ENCODE measurements at regions not wholly inside any gene's neighbourhood (a gene's known extent, or its start where the extent isn't known, plus 50 kb on each side); places are given as distances from the start of the nearest gene placed in this dataset.

- Histone ChIP-seq H3K27ac (ENCODE audit: extremely low read depth, low read depth, low read length) (no peak overlapping the region), H3K9ac (ENCODE audit: insufficient read depth in 1 of 2, low read depth in 2 of 2, low read length in 2 of 2) (no peak overlapping the region), H3K9me1 (ENCODE audit: control insufficient read depth, insufficient read depth, low read length) (no peaks in the 10 kb centered on the region), H3K9me3 (replicated peaks; ENCODE audit: control insufficient read depth, insufficient read depth, low read depth, low read length) (no peaks in the 10 kb centered on the region), H3K27me3 (ENCODE audit: control insufficient read depth in 2 of 2, insufficient read depth in 2 of 2, low read length in 2 of 2) (no peaks in the 10 kb centered on the region), H3K4me2 (ENCODE audit: insufficient read depth, low read length) (no peak overlapping the region), H3K36me3 (ENCODE audit: control insufficient read depth, insufficient read depth, low read length) (no peaks in the 10 kb centered on the region), H3K79me2 (ENCODE audit: control insufficient read depth, insufficient read depth, low read length) (no peaks in the 10 kb centered on the region), H2AFZ (ENCODE audit: low read depth, low read length) (no peak overlapping the region), H3K4me1 (replicated peaks in 1 of 2; ENCODE audit: control insufficient read depth in 2 of 2, insufficient read depth in 2 of 2, low read length in 2 of 2) (no peaks in the 10 kb centered on the region), H4K20me1 (replicated peaks; ENCODE audit: control insufficient read depth, insufficient read depth, low read length) (no peaks in the 10 kb centered on the region), H3K4me3 (no peak overlapping the region)
- ATAC-seq = no peak
- intact Hi-C loops (cut with micrococcal nuclease) = no loop called here
- ChIA-PET CTCF (ENCODE audit: low intra/inter-chr PET ratio) (no interaction called here), POLR2A (no interaction called here)
- no peak for FAIRE-seq
- in situ Hi-C loops (cut with MboI) = no loop called here
- BruUV-seq (replicated peaks) = no TSS peak
- WGBS (ENCODE audit: insufficient coverage, low coverage, missing lambda C conversion rate) = 0% methylated on average over 1 of the region's 1 CpG
- DNase-seq (ENCODE audit: extremely low read depth in 1 of 4, low spot score in 3 of 4) = no peak
- TF ChIP-seq ZNF232 (CRISPR knock-in tag; IDR thresholded peaks at IDR 0.05) (no peak), NCOA6 (IDR thresholded peaks at IDR 0.05) (no peak), JUN (IDR thresholded peaks at IDR 0.05; ENCODE audit: borderline replicate concordance, low read depth, low read length) (no peak), JUN (CRISPR knock-in tag; IDR thresholded peaks at IDR 0.05; ENCODE audit: borderline replicate concordance) (no peak), MIER1 (IDR thresholded peaks at IDR 0.05; ENCODE audit: low read depth) (no peak), ZNF282 (CRISPR knock-in tag; IDR thresholded peaks at IDR 0.05) (no peak), PKNOX1 (IDR thresholded peaks at IDR 0.05) (no peak), RBM15 (IDR thresholded peaks at IDR 0.05; ENCODE audit: insufficient read depth, low read length) (no peak), REST (IDR thresholded peaks at IDR 0.05; ENCODE audit: borderline replicate concordance) (no peak), REST (CRISPR knock-in tag; IDR thresholded peaks at IDR 0.05; ENCODE audit: low read depth) (no peak), ZNF512 (tag; IDR thresholded peaks at IDR 0.05) (no peak), BCOR (IDR thresholded peaks at IDR 0.05) (no peak), ZNF584 (CRISPR knock-in tag; IDR thresholded peaks at IDR 0.05; ENCODE audit: low read depth) (no peak)
- TF ChIP-seq, protein P1, sequence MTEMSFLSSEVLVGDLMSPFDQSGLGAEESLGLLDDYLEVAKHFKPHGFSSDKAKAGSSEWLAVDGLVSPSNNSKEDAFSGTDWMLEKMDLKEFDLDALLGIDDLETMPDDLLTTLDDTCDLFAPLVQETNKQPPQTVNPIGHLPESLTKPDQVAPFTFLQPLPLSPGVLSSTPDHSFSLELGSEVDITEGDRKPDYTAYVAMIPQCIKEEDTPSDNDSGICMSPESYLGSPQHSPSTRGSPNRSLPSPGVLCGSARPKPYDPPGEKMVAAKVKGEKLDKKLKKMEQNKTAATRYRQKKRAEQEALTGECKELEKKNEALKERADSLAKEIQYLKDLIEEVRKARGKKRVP (CRISPR knock-in tag; IDR thresholded peaks at IDR 0.05) = no peak
Measured at GRCh38 chr18:75660932-75661331, 233.4 kb upstream of the SMIM21 start.

Data from K562 (cell line).